Uterus (tissue), 3 donors: ENCODE measurements at regions not wholly inside any gene's neighbourhood (a gene's known extent, or its start where the extent isn't known, plus 50 kb on each side); places are given as distances from the start of the nearest gene placed in this dataset.

Source experiments
- DNase-seq, 2 donors: peaks; one replicate each; pipeline ENCODE4 v3.0.0-alpha.2; 2019 to 2020
- H3K27ac ChIP-seq, 2 donors: fragments of 200-600 bp; sonication (generic); 1 replicate in 1 of 2; 2 replicates in 1 of 2; pipeline ENCODE4 v1.5.1; 2016 to 2018
- H3K27me3 ChIP-seq, 2 donors: fragments of 200-600 bp; sonication (generic); one replicate each; pipeline ENCODE4 v1.5.1; 2018 to 2019; ENCODE audit warnings: control low read depth in 1 of 2
- H3K36me3 ChIP-seq, 2 donors: fragments of 200-600 bp; sonication (generic); one replicate each; pipeline ENCODE4 v1.5.1; 2019; ENCODE audit warnings: control low read depth in 1 of 2
- H3K4me1 ChIP-seq, 2 donors: fragments of 200-600 bp; sonication (generic); one replicate each; pipeline ENCODE4 v1.5.1; 2018 to 2019; ENCODE audit warnings: control low read depth in 1 of 2
- H3K4me3 ChIP-seq, 2 donors: fragments of 200-600 bp; sonication (generic); 1 replicate in 1 of 2; 2 replicates in 1 of 2; pipeline ENCODE4 v1.5.1; 2018 to 2019; ENCODE audit warnings: mild to moderate bottlenecking in 1 of 2
- H3K9me3 ChIP-seq, 2 donors: fragments of 200-600 bp; sonication (generic); one replicate each; pipeline ENCODE4 v1.5.1; 2019; ENCODE audit warnings: control low read depth in 1 of 2
- CTCF ChIP-seq, 4 experiments: fragments of 200-600 bp in 2 of 4; fragments of 450-650 bp in 2 of 4; sonication (generic) in 2 of 4; IDR thresholded peaks; one replicate each; pipeline ENCODE4 v1.5.1; 2016 to 2019; ENCODE audit warnings: antibody characterized with exemption in 4 of 4, mild to moderate bottlenecking in 2 of 4, moderate library complexity in 1 of 4
- POLR2A ChIP-seq, 2 donors: fragments of 450-650 bp; IDR thresholded peaks; one replicate each; pipeline ENCODE4 v1.6.1; 2016; ENCODE audit warnings: antibody characterized with exemption in 2 of 2, mild to moderate bottlenecking in 1 of 2, moderate library complexity in 1 of 2
- intact Hi-C: fragments of 100-400 bp; cut with DNase I; formaldehyde crosslinking; loops from one replicate; pipeline ENCODE4 v1.15.1; 2023; ENCODE audit warnings: low total_unique reads
- donor health status: DM: yes; HTN: yes; CAD: no.

- intact Hi-C loops = no loop called here
- Histone ChIP-seq H3K4me3 (no peak overlapping the region), H3K9me3 (no peaks in the 10 kb centered on the region), H3K27ac (no peak overlapping the region), H3K36me3 (no peaks in the 10 kb centered on the region), H3K27me3 (no peaks in the 10 kb centered on the region), H3K4me1 (peaks cover 0 to 10% of the 10 kb centered on the region in 2 donors)
- no peak for DNase-seq
- no peak for TF ChIP-seq CTCF (IDR thresholded peaks at IDR 0.05)
- TF ChIP-seq POLR2A (IDR thresholded peaks at IDR 0.05) = no peak
These were observed 52.0 kb upstream of the PPP2R5C start for GRCh38 chr14:101709533-101709881.

DNA sequence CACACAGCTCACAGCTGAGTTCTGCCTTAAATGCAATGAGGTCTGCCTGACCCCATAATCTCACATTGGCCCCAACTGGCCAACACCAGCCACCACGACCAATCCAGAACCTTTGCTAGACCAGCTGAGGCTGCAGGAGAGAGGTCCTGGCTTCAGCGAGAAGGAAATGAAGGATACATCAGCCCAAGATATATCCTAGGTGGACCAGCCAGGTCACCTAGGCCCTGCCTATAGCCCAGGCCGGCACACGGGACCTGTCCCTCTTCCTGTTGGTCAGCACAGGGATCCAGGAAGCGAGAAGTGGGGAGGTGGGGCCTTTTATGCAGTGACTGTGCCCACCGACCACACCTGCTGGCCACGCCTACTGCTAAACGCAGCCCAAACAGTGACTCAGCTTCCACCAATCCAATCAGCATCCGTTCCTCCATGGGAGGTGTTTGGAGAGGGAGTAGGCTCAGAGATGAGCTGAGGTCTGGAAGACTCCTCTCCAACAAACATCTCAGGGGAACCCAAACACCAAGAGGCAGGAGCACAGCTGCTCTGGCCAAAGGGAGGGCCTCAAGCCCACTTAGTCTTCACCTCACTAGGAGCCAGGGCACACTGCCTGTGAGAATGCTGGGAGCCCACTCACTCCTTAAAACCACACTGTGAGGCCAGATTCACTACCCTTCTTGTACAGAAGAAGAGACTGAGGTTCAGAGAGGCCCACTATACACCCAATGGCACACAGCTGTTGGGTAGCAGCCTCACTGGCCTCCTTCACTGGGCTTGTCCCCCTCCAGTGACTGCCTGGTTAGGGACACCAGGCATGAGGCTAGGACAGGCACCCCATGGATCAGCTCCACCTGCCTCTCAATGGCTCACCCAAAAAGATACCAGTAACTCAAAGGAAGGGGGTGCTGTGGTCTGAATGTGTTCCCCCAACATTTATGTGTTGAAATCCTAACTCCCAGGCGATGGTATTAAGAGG lies 51.3 kb upstream of the PPP2R5C start:
- peaks cover 0 to 10% of the 10 kb centered on the region in 2 donors for H3K4me1 ChIP-seq
- H3K9me3 ChIP-seq = no peaks in the 10 kb centered on the region
- DNase-seq = no peak
- H3K27ac ChIP-seq = no peak overlapping the region
- H3K36me3 ChIP-seq = no peaks in the 10 kb centered on the region
- TF ChIP-seq POLR2A (IDR thresholded peaks at IDR 0.05) = no peak
- intact Hi-C loops = no loop called here
- no peak overlapping the region for H3K4me3 ChIP-seq
- no peaks in the 10 kb centered on the region for H3K27me3 ChIP-seq

DNA sequence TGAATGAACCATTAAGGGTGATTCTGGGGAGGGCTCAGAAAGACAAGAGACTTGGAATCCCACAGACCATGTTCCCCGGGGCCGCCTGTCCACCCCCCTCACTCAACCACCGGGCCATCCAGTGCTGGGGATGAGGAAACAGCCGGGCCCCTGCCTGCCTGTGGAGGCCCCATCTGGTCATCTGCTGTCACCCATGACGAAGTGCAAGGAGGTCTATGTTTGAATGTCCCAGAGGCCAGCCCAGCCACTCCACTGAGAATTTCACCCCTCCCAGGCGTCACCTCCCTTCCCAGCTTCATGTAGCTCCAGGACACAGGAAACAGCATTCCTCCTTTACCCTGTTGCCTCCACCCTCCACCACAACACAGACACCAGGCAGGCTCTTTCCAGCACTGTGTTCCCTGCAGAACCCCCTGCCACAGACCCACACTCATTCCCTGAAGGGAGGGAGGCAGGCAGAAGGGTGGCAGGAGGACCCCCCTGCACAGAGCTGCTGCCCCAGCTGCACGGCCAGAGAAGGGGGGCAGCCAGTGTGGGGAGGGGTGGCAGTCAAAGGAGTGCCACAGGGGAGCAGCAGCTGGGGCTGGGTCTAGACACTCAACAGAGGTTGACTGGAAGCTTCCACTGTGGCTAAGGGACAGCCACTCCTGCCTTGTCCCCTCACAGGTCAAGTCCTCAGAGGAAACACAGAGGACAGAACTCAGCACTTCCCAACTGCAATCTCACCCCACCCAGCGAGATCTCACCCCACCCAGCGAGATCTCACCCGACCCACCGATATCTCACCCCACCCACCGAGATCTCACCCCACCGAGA lies 50.3 kb upstream of the PPP2R5C start:
- Histone ChIP-seq H3K9me3 (no peaks in the 10 kb centered on the region), H3K36me3 (no peaks in the 10 kb centered on the region), H3K27me3 (no peaks in the 10 kb centered on the region), H3K4me1 (peaks cover 0 to 3% of the 10 kb centered on the region in 2 donors), H3K4me3 (no peak overlapping the region), H3K27ac (no peak overlapping the region)
- DNase-seq = no peak
- no peak for TF ChIP-seq POLR2A (IDR thresholded peaks at IDR 0.05)
- no peak for TF ChIP-seq CTCF (IDR thresholded peaks at IDR 0.05)
- intact Hi-C loops = no loop called here
